K562 (cell line): ENCODE measurements at regions not wholly inside any gene's neighbourhood (a gene's known extent, or its start where the extent isn't known, plus 50 kb on each side); places are given as distances from the start of the nearest gene placed in this dataset.

Experiments
- ETV6 ChIP-seq, 3 experiments: fragments of 150-350 bp in 1 of 3; sonication (generic) in 1 of 3; formaldehyde crosslinking in 1 of 3; IDR thresholded peaks; 2 replicates each; pipeline versions ENCODE4 v1.6.1 to v1.8.0; 2014 to 2022; ENCODE audit warnings: borderline replicate concordance in 2 of 3, low read depth in 2 of 3, antibody characterized with exemption in 1 of 3, low read length in 1 of 3, mild to moderate bottlenecking in 1 of 3, missing genetic modification reagents in 1 of 3
- NRF1 ChIP-seq, 2 experiments: fragments of 450-650 bp; IDR thresholded peaks in 1 of 2; conservative IDR thresholded peaks in 1 of 2; 2 replicates each; pipeline ENCODE4 v1.6.1; 2014; ENCODE audit warnings: mild to moderate bottlenecking in 2 of 2
- POLR2G ChIP-seq: fragments of 200-400 bp; formaldehyde crosslinking; IDR thresholded peaks from 2 replicates; pipeline ENCODE4 v1.6.1; 2017; ENCODE audit warnings: low read depth, mild to moderate bottlenecking, antibody characterized with exemption, low read length, moderate library complexity
- SPI1 ChIP-seq: IDR thresholded peaks from 2 replicates; pipeline ENCODE4 v1.6.1; 2011; ENCODE audit warnings: low read depth, low read length, control low read depth, borderline replicate concordance
- TF ChIP-seq, protein P1 (sequence below): sonication (generic); formaldehyde crosslinking; IDR thresholded peaks from 2 replicates; pipeline ENCODE4 v1.8.1; 2022; ENCODE audit warnings: missing genetic modification reagents
- TF ChIP-seq, protein P2 (sequence below): fragments of 200-600 bp; sonication (generic); IDR thresholded peaks from one replicate; pipeline ENCODE4 v1.6.1; 2012; ENCODE audit warnings: mild to moderate bottlenecking, low read depth, low read length, inconsistent platforms
- TF ChIP-seq, protein P3 (sequence below): sonication (generic); formaldehyde crosslinking; IDR thresholded peaks from 2 replicates; pipeline ENCODE4 v1.8.0; 2022; ENCODE audit warnings: mild to moderate bottlenecking, missing genetic modification reagents

DNA sequence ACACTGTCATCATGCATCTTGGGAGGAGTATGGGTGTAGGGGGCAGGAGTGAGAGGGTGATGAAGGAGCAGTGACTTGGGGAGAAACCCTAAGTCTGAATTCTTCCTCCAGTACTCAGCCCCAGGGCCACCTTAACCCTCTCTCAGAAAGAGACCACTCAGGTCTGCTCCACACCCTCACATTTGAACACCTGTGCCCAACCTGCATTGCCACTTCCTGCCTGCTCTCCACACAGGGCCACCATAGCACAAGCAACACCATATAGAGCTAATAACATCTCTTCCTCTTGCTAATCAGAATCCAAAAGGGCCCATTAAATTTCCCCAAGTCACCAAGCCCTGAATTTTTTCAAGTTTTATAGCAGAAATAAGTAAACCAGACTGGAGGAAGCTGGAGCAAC, 278.7 kb downstream of the KDM5D start (continued):
- TF ChIP-seq, protein P1, sequence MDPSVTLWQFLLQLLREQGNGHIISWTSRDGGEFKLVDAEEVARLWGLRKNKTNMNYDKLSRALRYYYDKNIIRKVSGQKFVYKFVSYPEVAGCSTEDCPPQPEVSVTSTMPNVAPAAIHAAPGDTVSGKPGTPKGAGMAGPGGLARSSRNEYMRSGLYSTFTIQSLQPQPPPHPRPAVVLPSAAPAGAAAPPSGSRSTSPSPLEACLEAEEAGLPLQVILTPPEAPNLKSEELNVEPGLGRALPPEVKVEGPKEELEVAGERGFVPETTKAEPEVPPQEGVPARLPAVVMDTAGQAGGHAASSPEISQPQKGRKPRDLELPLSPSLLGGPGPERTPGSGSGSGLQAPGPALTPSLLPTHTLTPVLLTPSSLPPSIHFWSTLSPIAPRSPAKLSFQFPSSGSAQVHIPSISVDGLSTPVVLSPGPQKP = no peak
- TF ChIP-seq POLR2G (no peak), ETV6 (IDR thresholded peaks at IDR 0.05; ENCODE audit: borderline replicate concordance in 1 of 2, low read depth in 2 of 2, low read length in 1 of 2) (no peak), ETV6 (CRISPR knock-in tag; IDR thresholded peaks at IDR 0.05; ENCODE audit: borderline replicate concordance) (no peak), SPI1 (no peak), NRF1 (conservative IDR thresholded peaks at IDR 0.05 in 1 of 2, IDR thresholded peaks at IDR 0.05 in 1 of 2) (no peak)
- TF ChIP-seq, protein P2, sequence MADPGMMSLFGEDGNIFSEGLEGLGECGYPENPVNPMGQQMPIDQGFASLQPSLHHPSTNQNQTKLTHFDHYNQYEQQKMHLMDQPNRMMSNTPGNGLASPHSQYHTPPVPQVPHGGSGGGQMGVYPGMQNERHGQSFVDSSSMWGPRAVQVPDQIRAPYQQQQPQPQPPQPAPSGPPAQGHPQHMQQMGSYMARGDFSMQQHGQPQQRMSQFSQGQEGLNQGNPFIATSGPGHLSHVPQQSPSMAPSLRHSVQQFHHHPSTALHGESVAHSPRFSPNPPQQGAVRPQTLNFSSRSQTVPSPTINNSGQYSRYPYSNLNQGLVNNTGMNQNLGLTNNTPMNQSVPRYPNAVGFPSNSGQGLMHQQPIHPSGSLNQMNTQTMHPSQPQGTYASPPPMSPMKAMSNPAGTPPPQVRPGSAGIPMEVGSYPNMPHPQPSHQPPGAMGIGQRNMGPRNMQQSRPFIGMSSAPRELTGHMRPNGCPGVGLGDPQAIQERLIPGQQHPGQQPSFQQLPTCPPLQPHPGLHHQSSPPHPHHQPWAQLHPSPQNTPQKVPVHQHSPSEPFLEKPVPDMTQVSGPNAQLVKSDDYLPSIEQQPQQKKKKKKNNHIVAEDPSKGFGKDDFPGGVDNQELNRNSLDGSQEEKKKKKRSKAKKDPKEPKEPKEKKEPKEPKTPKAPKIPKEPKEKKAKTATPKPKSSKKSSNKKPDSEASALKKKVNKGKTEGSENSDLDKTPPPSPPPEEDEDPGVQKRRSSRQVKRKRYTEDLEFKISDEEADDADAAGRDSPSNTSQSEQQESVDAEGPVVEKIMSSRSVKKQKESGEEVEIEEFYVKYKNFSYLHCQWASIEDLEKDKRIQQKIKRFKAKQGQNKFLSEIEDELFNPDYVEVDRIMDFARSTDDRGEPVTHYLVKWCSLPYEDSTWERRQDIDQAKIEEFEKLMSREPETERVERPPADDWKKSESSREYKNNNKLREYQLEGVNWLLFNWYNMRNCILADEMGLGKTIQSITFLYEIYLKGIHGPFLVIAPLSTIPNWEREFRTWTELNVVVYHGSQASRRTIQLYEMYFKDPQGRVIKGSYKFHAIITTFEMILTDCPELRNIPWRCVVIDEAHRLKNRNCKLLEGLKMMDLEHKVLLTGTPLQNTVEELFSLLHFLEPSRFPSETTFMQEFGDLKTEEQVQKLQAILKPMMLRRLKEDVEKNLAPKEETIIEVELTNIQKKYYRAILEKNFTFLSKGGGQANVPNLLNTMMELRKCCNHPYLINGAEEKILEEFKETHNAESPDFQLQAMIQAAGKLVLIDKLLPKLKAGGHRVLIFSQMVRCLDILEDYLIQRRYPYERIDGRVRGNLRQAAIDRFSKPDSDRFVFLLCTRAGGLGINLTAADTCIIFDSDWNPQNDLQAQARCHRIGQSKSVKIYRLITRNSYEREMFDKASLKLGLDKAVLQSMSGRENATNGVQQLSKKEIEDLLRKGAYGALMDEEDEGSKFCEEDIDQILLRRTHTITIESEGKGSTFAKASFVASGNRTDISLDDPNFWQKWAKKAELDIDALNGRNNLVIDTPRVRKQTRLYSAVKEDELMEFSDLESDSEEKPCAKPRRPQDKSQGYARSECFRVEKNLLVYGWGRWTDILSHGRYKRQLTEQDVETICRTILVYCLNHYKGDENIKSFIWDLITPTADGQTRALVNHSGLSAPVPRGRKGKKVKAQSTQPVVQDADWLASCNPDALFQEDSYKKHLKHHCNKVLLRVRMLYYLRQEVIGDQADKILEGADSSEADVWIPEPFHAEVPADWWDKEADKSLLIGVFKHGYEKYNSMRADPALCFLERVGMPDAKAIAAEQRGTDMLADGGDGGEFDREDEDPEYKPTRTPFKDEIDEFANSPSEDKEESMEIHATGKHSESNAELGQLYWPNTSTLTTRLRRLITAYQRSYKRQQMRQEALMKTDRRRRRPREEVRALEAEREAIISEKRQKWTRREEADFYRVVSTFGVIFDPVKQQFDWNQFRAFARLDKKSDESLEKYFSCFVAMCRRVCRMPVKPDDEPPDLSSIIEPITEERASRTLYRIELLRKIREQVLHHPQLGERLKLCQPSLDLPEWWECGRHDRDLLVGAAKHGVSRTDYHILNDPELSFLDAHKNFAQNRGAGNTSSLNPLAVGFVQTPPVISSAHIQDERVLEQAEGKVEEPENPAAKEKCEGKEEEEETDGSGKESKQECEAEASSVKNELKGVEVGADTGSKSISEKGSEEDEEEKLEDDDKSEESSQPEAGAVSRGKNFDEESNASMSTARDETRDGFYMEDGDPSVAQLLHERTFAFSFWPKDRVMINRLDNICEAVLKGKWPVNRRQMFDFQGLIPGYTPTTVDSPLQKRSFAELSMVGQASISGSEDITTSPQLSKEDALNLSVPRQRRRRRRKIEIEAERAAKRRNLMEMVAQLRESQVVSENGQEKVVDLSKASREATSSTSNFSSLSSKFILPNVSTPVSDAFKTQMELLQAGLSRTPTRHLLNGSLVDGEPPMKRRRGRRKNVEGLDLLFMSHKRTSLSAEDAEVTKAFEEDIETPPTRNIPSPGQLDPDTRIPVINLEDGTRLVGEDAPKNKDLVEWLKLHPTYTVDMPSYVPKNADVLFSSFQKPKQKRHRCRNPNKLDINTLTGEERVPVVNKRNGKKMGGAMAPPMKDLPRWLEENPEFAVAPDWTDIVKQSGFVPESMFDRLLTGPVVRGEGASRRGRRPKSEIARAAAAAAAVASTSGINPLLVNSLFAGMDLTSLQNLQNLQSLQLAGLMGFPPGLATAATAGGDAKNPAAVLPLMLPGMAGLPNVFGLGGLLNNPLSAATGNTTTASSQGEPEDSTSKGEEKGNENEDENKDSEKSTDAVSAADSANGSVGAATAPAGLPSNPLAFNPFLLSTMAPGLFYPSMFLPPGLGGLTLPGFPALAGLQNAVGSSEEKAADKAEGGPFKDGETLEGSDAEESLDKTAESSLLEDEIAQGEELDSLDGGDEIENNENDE = no peak
- TF ChIP-seq, protein P3, sequence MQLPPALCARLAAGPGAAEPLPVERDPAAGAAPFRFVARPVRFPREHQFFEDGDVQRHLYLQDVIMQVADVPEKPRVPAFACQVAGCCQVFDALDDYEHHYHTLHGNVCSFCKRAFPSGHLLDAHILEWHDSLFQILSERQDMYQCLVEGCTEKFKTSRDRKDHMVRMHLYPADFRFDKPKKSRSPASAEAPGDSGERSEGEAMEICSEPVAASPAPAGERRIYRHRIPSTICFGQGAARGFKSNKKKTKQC (CRISPR knock-in tag) = no peak
- TF ChIP-seq, all 486 proteins: peak for 0
